ENCODE measurements at regions not wholly inside any gene's neighbourhood (a gene's known extent, or its start where the extent isn't known, plus 50 kb on each side); places are given as distances from the start of the nearest gene placed in this dataset.

- no peak overlapping the region for H2AFZ ChIP-seq (ENCODE audit: low read depth, low read length)
- H3K4me2 ChIP-seq (ENCODE audit: insufficient read depth, low read length), result no peak overlapping the region
- H3K9me3 ChIP-seq (replicated peaks; ENCODE audit: control insufficient read depth, insufficient read depth, low read depth, low read length), result no peaks in the 10 kb centered on the region
- no peaks in the 10 kb centered on the region for H4K20me1 ChIP-seq (replicated peaks; ENCODE audit: control insufficient read depth, insufficient read depth, low read length)
- no peak for ATAC-seq
- DNase-seq (ENCODE audit: extremely low read depth in 1 of 4, low spot score in 3 of 4), result no peak
- 0% methylated on average over 3 of the region's 3 CpGs for WGBS (ENCODE audit: insufficient coverage, low coverage, missing lambda C conversion rate)
- peaks cover 0 to 4% of the 10 kb centered on the region in 2 experiments; a peak in 1 of 5 replicates for H3K27me3 ChIP-seq (ENCODE audit: control insufficient read depth in 2 of 2, insufficient read depth in 2 of 2, low read length in 2 of 2)
- intact Hi-C loops (cut with micrococcal nuclease), result no loop called here
- CTCF ChIA-PET (ENCODE audit: low intra/inter-chr PET ratio), result no interaction called here
- H3K9me1 ChIP-seq (ENCODE audit: control insufficient read depth, insufficient read depth, low read length), result no peaks in the 10 kb centered on the region
- POLR2A ChIA-PET, result interaction anchor here (0.6 kb wide), 1 partner anchor 11 kb away, joined by 3 read pairs; no protein-coding TSS in a partner anchor
- no peak for TF ChIP-seq ZNF766 (CRISPR knock-in tag; conservative IDR thresholded peaks at IDR 0.05)
- no peak for TF ChIP-seq ZNF551 (CRISPR knock-in tag; IDR thresholded peaks at IDR 0.05)
- TF ChIP-seq TARDBP (IDR thresholded peaks at IDR 0.05), result no peak
- TF ChIP-seq SMAD2 (IDR thresholded peaks at IDR 0.05; ENCODE audit: low read depth, low read length), result no peak
- TF ChIP-seq COPS2 (conservative IDR thresholded peaks at IDR 0.05), result no peak
- no peak for TF ChIP-seq ZNF3 (CRISPR knock-in tag; IDR thresholded peaks at IDR 0.05)
- TF ChIP-seq ZNF717 (CRISPR knock-in tag; IDR thresholded peaks at IDR 0.05), result no peak
- TF ChIP-seq ZNF444 (CRISPR knock-in tag; IDR thresholded peaks at IDR 0.05), result no peak
- no peak for TF ChIP-seq ZNF224 (CRISPR knock-in tag; IDR thresholded peaks at IDR 0.05)
- TF ChIP-seq ZNF609 (CRISPR knock-in tag; IDR thresholded peaks at IDR 0.05; ENCODE audit: borderline replicate concordance), result no peak
- no peak for TF ChIP-seq ZNF217 (CRISPR knock-in tag; IDR thresholded peaks at IDR 0.05)
- TF ChIP-seq CREB1 (IDR thresholded peaks at IDR 0.05), result no peak
- TF ChIP-seq CREB1 (CRISPR knock-in tag; IDR thresholded peaks at IDR 0.05), result no peak
- no peak for TF ChIP-seq XRCC3 (IDR thresholded peaks at IDR 0.05)
- in situ Hi-C loops (cut with MboI), result no loop called here
- no peaks in the 10 kb centered on the region for H3K4me1 ChIP-seq (replicated peaks in 1 of 2; ENCODE audit: control insufficient read depth in 2 of 2, insufficient read depth in 2 of 2, low read length in 2 of 2)
- no peak for FAIRE-seq
- H3K79me2 ChIP-seq (ENCODE audit: control insufficient read depth, insufficient read depth, low read length), result no peaks in the 10 kb centered on the region
- H3K36me3 ChIP-seq (ENCODE audit: control insufficient read depth, insufficient read depth, low read length), result no peaks in the 10 kb centered on the region
- H3K9ac ChIP-seq (ENCODE audit: insufficient read depth in 1 of 2, low read depth in 2 of 2, low read length in 2 of 2), result no peak overlapping the region
- no peak overlapping the region for H3K4me3 ChIP-seq
- H3K27ac ChIP-seq (ENCODE audit: extremely low read depth, low read depth, low read length), result no peak overlapping the region
- BruUV-seq (replicated peaks), result no TSS peak
Observed at GRCh38 chr10:129122846-129123245, 344.2 kb upstream of the MGMT start.

Data from K562 (cell line).